HG03135 (cell line): ENCODE measurements at regions not wholly inside any gene's neighbourhood (a gene's known extent, or its start where the extent isn't known, plus 50 kb on each side); places are given as distances from the start of the nearest gene placed in this dataset.

Experiments used
- ATAC-seq: cut with Tn5 transposase; IDR thresholded peaks from one replicate; pipeline ENCODE4 v1.9.1; 2021; ENCODE audit warnings: mild to moderate bottlenecking, moderate library complexity; ENCODE audit not compliant: unreplicated experiment

- ATAC-seq = no peak
These were observed 576.2 kb upstream of the HS6ST1 start for GRCh38 chr2:128894896-128895295.

GRCh38 chr2:128901572-128902391 is 583.1 kb upstream of the HS6ST1 start:
- ATAC-seq = no peak

GRCh38 chr2:128903637-128904036 is 585.0 kb upstream of the HS6ST1 start:
- ATAC-seq = no peak

GRCh38 chr2:128911276-128911675 is 592.6 kb upstream of the HS6ST1 start:
- no peak for ATAC-seq

GRCh38 chr2:128914320-128914719 is 595.7 kb upstream of the HS6ST1 start:
- ATAC-seq = no peak

- no peak for ATAC-seq
These were observed 603.1 kb upstream of the HS6ST1 start for GRCh38 chr2:128921751-128922150.

GRCh38 chr2:128922154-128922553 is 603.5 kb upstream of the HS6ST1 start:
- ATAC-seq = no peak

GRCh38 chr2:128925631-128926030 is 607.0 kb upstream of the HS6ST1 start:
- ATAC-seq = no peak

- ATAC-seq = no peak
These were observed 611.4 kb upstream of the HS6ST1 start for GRCh38 chr2:128930101-128930500.

- no peak for ATAC-seq
These were observed 621.7 kb upstream of the HS6ST1 start for GRCh38 chr2:128940378-128940777.

- ATAC-seq = no peak
These were observed 623.1 kb upstream of the HS6ST1 start for GRCh38 chr2:128941751-128942150.

GRCh38 chr2:128949360-128949759 is 630.7 kb upstream of the HS6ST1 start:
- ATAC-seq = no peak

- no peak for ATAC-seq
These were observed 632.1 kb upstream of the HS6ST1 start for GRCh38 chr2:128950758-128951157.

GRCh38 chr2:128958241-128958640 is 639.6 kb upstream of the HS6ST1 start:
- no peak for ATAC-seq

- no peak for ATAC-seq
These were observed 649.0 kb upstream of the HS6ST1 start for GRCh38 chr2:128967646-128968045.

GRCh38 chr2:128969374-128969773 is 650.7 kb upstream of the HS6ST1 start:
- no peak for ATAC-seq

GRCh38 chr2:128970332-128971116 is 651.9 kb upstream of the HS6ST1 start:
- ATAC-seq = no peak

- no peak for ATAC-seq
These were observed 654.9 kb upstream of the HS6ST1 start for GRCh38 chr2:128973566-128973965.

- no peak for ATAC-seq
These were observed 659.5 kb upstream of the HS6ST1 start for GRCh38 chr2:128978212-128978611.

GRCh38 chr2:128979182-128979581 is 660.5 kb upstream of the HS6ST1 start:
- ATAC-seq = no peak

- no peak for ATAC-seq
These were observed 661.8 kb upstream of the HS6ST1 start for GRCh38 chr2:128980475-128980874.

GRCh38 chr2:128981353-128981752 is 662.7 kb upstream of the HS6ST1 start:
- no peak for ATAC-seq
